CD4-positive, alpha-beta memory T cell (primary cell): ENCODE measurements at regions not wholly inside any gene's neighbourhood (a gene's known extent, or its start where the extent isn't known, plus 50 kb on each side); places are given as distances from the start of the nearest gene placed in this dataset.

Experiments
- CTCF ChIA-PET: fragments of 350-600 bp; sonication (Branson Sonifier 250); formaldehyde crosslinking; loops from one replicate; lab custom pipeline; 2021; ENCODE audit warnings: inconsistent platforms; ENCODE audit not compliant: partially characterized antibody; lab: Charles Lee
- POLR2A ChIA-PET: fragments of 350-600 bp; sonication (Branson Sonifier 250); formaldehyde crosslinking; loops from one replicate; lab custom pipeline; 2021; ENCODE audit not compliant: partially characterized antibody; lab: Charles Lee
- DNase-seq, 5 donors: peaks; one replicate each; pipeline versions ENCODE4 v3.0.0 to v3.0.0-alpha.2; 2020 to 2022; ENCODE audit warnings: mixed read lengths in 1 of 5
- H3K27ac ChIP-seq: one replicate; pipeline ENCODE4 v1.7.0; 2013; ENCODE audit warnings: low read depth, low read length
- H3K27me3 ChIP-seq: 2 replicates; pipeline ENCODE4 v1.7.0; 2013; ENCODE audit warnings: mild to moderate bottlenecking, low read length, moderate library complexity; ENCODE audit not compliant: insufficient read depth
- H3K36me3 ChIP-seq: 2 replicates; pipeline ENCODE4 v1.7.0; 2013; ENCODE audit warnings: mild to moderate bottlenecking, low read length, moderate library complexity; ENCODE audit not compliant: insufficient read depth
- H3K4me1 ChIP-seq: 2 replicates; pipeline ENCODE4 v1.7.0; 2013; ENCODE audit warnings: mild to moderate bottlenecking, low read length, moderate library complexity; ENCODE audit not compliant: insufficient read depth
- H3K4me3 ChIP-seq, 2 donors: one replicate each; pipeline ENCODE4 v1.7.0; 2013; ENCODE audit warnings: low read length in 2 of 2, mild to moderate bottlenecking in 1 of 2
- H3K9me3 ChIP-seq, 2 donors: one replicate each; pipeline ENCODE4 v1.7.0; 2013; ENCODE audit warnings: low read length in 2 of 2, control low read depth in 1 of 2; ENCODE audit not compliant: control insufficient read depth in 1 of 2
- H3K27ac Mint-ChIP-seq, 7 donors: one replicate each; pipeline ENCODE4 v1.8.0; 2020 to 2021; ENCODE audit warnings: mixed read lengths in 7 of 7, mild to moderate bottlenecking in 6 of 7, inconsistent platforms in 3 of 7, moderate library complexity in 3 of 7
- H3K27me3 Mint-ChIP-seq, 2 donors: one replicate each; pipeline ENCODE4 v1.8.0; 2020 to 2021; ENCODE audit warnings: mixed read lengths in 2 of 2
- H3K36me3 Mint-ChIP-seq, 2 donors: one replicate each; pipeline ENCODE4 v1.8.0; 2020 to 2021; ENCODE audit warnings: mixed read lengths in 2 of 2, inconsistent platforms in 1 of 2, mild to moderate bottlenecking in 1 of 2
- H3K4me1 Mint-ChIP-seq, 4 donors: one replicate each; pipeline ENCODE4 v1.8.0; 2020 to 2021; ENCODE audit warnings: mixed read lengths in 4 of 4, mild to moderate bottlenecking in 1 of 4
- H3K4me3 Mint-ChIP-seq, 8 donors: one replicate each; pipeline ENCODE4 v1.8.0; 2020 to 2021; ENCODE audit warnings: mixed read lengths in 8 of 8, mild to moderate bottlenecking in 7 of 8, moderate library complexity in 6 of 8, inconsistent platforms in 3 of 8
- H3K9me3 Mint-ChIP-seq, 8 donors: one replicate each; pipeline ENCODE4 v1.8.0; 2020 to 2021; ENCODE audit warnings: mixed read lengths in 8 of 8, mild to moderate bottlenecking in 5 of 8, inconsistent platforms in 3 of 8, moderate library complexity in 1 of 8
- intact Hi-C: fragments of 100-400 bp; cut with micrococcal nuclease; formaldehyde crosslinking; loops from one replicate; pipeline ENCODE4 v1.15.1; 2023

DNA sequence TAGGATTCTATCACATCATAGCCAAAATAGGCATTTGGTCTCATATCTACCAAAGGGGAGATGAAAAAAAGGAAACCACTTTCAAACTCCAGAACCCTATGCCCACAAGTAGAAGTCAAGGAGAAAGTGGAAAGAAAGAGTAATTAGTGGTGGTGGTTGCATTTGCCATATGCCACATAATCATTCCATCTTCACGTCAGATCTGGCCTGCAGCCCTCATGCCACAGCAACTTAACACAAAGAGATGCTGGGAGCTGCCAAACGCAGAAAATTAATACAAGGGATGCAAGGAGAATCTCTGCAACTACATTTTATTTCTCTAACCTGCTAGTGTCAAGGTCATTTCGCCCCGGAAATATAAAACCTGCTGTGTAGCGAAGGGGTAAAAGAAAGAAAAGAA is 148.6 kb upstream of the FOXN3 start:
- POLR2A ChIA-PET = no interaction called here
- Mint-ChIP-seq H3K36me3 (peaks cover 31 to 37% of the 10 kb centered on the region in 2 donors), H3K27ac (peak overlapping the region in 2 of 7 donors; percentile 20 to 22), H3K27me3 (no peaks in the 10 kb centered on the region), H3K9me3 (no peaks in the 10 kb centered on the region), H3K4me1 (peaks cover 36 to 76% (median 56%) of the 10 kb centered on the region in 4 donors), H3K4me3 (no peak overlapping the region)
- CTCF ChIA-PET = no interaction called here
- Histone ChIP-seq H3K4me1 (peaks cover 3% of the 10 kb centered on the region), H3K27me3 (no peaks in the 10 kb centered on the region), H3K27ac (no peak overlapping the region), H3K4me3 (no peak overlapping the region), H3K9me3 (no peaks in the 10 kb centered on the region), H3K36me3 (no peaks in the 10 kb centered on the region)
- no peak for DNase-seq
- intact Hi-C loops = no loop called here

GRCh38 chr14:89564989-89565388 is 148.0 kb upstream of the FOXN3 start:
- ChIA-PET POLR2A (no interaction called here), CTCF (no interaction called here)
- no peaks in the 10 kb centered on the region for H3K27me3 Mint-ChIP-seq
- Histone ChIP-seq H3K4me1 (peaks cover 3% of the 10 kb centered on the region), H3K4me3 (no peak overlapping the region), H3K9me3 (no peaks in the 10 kb centered on the region), H3K27me3 (no peaks in the 10 kb centered on the region), H3K27ac (no peak overlapping the region), H3K36me3 (no peaks in the 10 kb centered on the region)
- peak overlapping the region in 1 of 8 donors; percentile 15 for H3K4me3 Mint-ChIP-seq
- no peak for DNase-seq
- H3K4me1 Mint-ChIP-seq = peaks cover 36 to 76% (median 56%) of the 10 kb centered on the region in 4 donors
- H3K36me3 Mint-ChIP-seq = peaks cover 37 to 43% of the 10 kb centered on the region in 2 donors
- H3K9me3 Mint-ChIP-seq = peaks cover 0 to 1% (median 0%) of the 10 kb centered on the region in 8 donors
- intact Hi-C loops = no loop called here
- H3K27ac Mint-ChIP-seq = peak overlapping the region in 4 of 7 donors; percentile 13 to 46 (median 31)

DNA sequence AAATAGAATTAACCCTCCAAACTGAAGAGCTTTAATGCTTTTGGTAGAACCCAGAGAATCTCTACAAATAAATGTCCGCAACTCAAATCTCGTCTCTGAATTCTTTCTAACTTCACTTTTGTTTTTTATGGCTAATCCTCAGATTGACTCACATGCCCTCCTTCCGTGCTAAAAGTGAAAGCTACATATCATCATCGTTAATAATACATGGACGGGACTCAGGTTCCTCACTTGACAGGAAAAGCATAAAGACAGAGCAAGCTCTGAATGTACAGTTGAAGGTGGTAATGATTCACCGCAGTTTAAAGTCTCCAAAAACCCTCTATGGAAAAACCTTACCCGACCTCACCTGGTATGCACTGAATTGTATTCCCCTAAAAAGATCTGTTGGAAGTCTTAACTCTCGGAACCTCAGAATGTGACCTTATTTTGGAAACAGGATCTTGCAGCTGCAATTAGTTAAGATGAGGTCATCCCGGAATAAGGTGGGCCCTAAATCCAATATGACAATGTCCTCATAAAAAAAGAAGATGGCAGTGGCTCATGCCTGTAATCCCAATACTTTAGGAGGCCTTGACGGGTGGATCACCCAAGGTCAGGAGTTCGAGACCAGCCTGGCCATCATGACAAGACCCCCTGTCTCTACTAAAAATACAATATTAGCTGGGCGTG is 147.4 kb upstream of the FOXN3 start:
- Mint-ChIP-seq H3K27ac (peak overlapping the region in 1 of 7 donors; percentile 46), H3K9me3 (peaks cover 0 to 3% (median 0%) of the 10 kb centered on the region in 8 donors), H3K36me3 (peaks cover 39 to 44% of the 10 kb centered on the region in 2 donors), H3K27me3 (no peaks in the 10 kb centered on the region), H3K4me1 (peaks cover 38 to 77% (median 55%) of the 10 kb centered on the region in 4 donors), H3K4me3 (peak overlapping the region in 1 of 8 donors; percentile 11)
- ChIA-PET CTCF (no interaction called here), POLR2A (no interaction called here)
- Histone ChIP-seq H3K4me3 (no peak overlapping the region), H3K9me3 (no peaks in the 10 kb centered on the region), H3K36me3 (no peaks in the 10 kb centered on the region), H3K4me1 (peaks cover 3% of the 10 kb centered on the region), H3K27me3 (no peaks in the 10 kb centered on the region), H3K27ac (no peak overlapping the region)
- intact Hi-C loops = no loop called here
- DNase-seq = no peak

- H3K27ac ChIP-seq = no peak overlapping the region
- H3K9me3 Mint-ChIP-seq = peaks cover 0 to 3% (median 0%) of the 10 kb centered on the region in 8 donors
- DNase-seq = no peak
- H3K27ac Mint-ChIP-seq = peak overlapping the region in 3 of 7 donors; percentile 67 to 83 (median 70)
- peak overlapping the region in 1 of 8 donors; percentile 34 for H3K4me3 Mint-ChIP-seq
- H3K4me1 Mint-ChIP-seq = peaks cover 35 to 72% (median 54%) of the 10 kb centered on the region in 4 donors
- no peak overlapping the region for H3K4me3 ChIP-seq
- POLR2A ChIA-PET = no interaction called here
- H3K36me3 Mint-ChIP-seq = peaks cover 45 to 48% of the 10 kb centered on the region in 2 donors
- H3K27me3 Mint-ChIP-seq = no peaks in the 10 kb centered on the region
- no peaks in the 10 kb centered on the region for H3K36me3 ChIP-seq
- CTCF ChIA-PET = no interaction called here
- intact Hi-C loops = no loop called here
- no peaks in the 10 kb centered on the region for H3K27me3 ChIP-seq
- H3K9me3 ChIP-seq = no peaks in the 10 kb centered on the region
- peaks cover 3% of the 10 kb centered on the region for H3K4me1 ChIP-seq
Observed at GRCh38 chr14:89563471-89563870, 146.4 kb upstream of the FOXN3 start.

GRCh38 chr14:89551955-89552354 is 134.9 kb upstream of the FOXN3 start:
- DNase-seq = no peak
- H3K9me3 ChIP-seq = no peaks in the 10 kb centered on the region
- peaks cover 3% of the 10 kb centered on the region for H3K4me1 ChIP-seq
- H3K9me3 Mint-ChIP-seq = peaks cover 0 to 1% (median 0%) of the 10 kb centered on the region in 8 donors
- intact Hi-C loops = no loop called here
- H3K4me3 Mint-ChIP-seq = no peak overlapping the region
- peaks cover 21 to 39% of the 10 kb centered on the region in 2 donors for H3K36me3 Mint-ChIP-seq
- no peak overlapping the region for H3K27ac ChIP-seq
- ChIA-PET CTCF (no interaction called here), POLR2A (no interaction called here)
- H3K27ac Mint-ChIP-seq = peak overlapping the region in 1 of 7 donors; percentile 5
- peaks cover 33 to 63% (median 47%) of the 10 kb centered on the region in 4 donors for H3K4me1 Mint-ChIP-seq
- H3K27me3 Mint-ChIP-seq = no peaks in the 10 kb centered on the region
- no peaks in the 10 kb centered on the region for H3K36me3 ChIP-seq
- H3K27me3 ChIP-seq = no peaks in the 10 kb centered on the region
- no peak overlapping the region for H3K4me3 ChIP-seq

- Histone ChIP-seq H3K27me3 (no peaks in the 10 kb centered on the region), H3K27ac (no peak overlapping the region), H3K9me3 (no peaks in the 10 kb centered on the region), H3K36me3 (no peaks in the 10 kb centered on the region), H3K4me3 (no peak overlapping the region), H3K4me1 (peaks cover 3% of the 10 kb centered on the region)
- peaks cover 18 to 34% of the 10 kb centered on the region in 2 donors for H3K36me3 Mint-ChIP-seq
- POLR2A ChIA-PET = no interaction called here
- DNase-seq = no peak
- no peak overlapping the region for H3K4me3 Mint-ChIP-seq
- H3K27ac Mint-ChIP-seq = peak overlapping the region in 3 of 7 donors; percentile 5 to 73 (median 48)
- intact Hi-C loops = no loop called here
- H3K9me3 Mint-ChIP-seq = peaks cover 0 to 1% (median 0%) of the 10 kb centered on the region in 8 donors
- no peaks in the 10 kb centered on the region for H3K27me3 Mint-ChIP-seq
- CTCF ChIA-PET = no interaction called here
- H3K4me1 Mint-ChIP-seq = peaks cover 31 to 58% (median 42%) of the 10 kb centered on the region in 4 donors
Observed at GRCh38 chr14:89551432-89551831, 134.4 kb upstream of the FOXN3 start.

- Mint-ChIP-seq H3K27ac (peak overlapping the region in 4 of 7 donors; percentile 5 to 73 (median 32)), H3K4me3 (no peak overlapping the region)
- no peak overlapping the region for H3K4me3 ChIP-seq
Observed at GRCh38 chr14:89550821-89551220, 133.8 kb upstream of the FOXN3 start.

More at GRCh38 chr14:89550821-89551220, 133.8 kb upstream of the FOXN3 start:
- CTCF ChIA-PET = no interaction called here
- intact Hi-C loops = no loop called here
- H3K9me3 ChIP-seq = no peaks in the 10 kb centered on the region
- H3K27ac ChIP-seq = no peak overlapping the region
- POLR2A ChIA-PET = no interaction called here
- Mint-ChIP-seq H3K36me3 (peaks cover 16 to 31% of the 10 kb centered on the region in 2 donors), H3K9me3 (peaks cover 0 to 1% (median 0%) of the 10 kb centered on the region in 8 donors), H3K4me1 (peaks cover 29 to 56% (median 41%) of the 10 kb centered on the region in 4 donors), H3K27me3 (no peaks in the 10 kb centered on the region)
- H3K36me3 ChIP-seq = no peaks in the 10 kb centered on the region
- H3K4me1 ChIP-seq = peaks cover 3% of the 10 kb centered on the region
- DNase-seq = no peak
- H3K27me3 ChIP-seq = no peaks in the 10 kb centered on the region
